IMR-90 (cell line): ENCODE measurements at regions not wholly inside any gene's neighbourhood (a gene's known extent, or its start where the extent isn't known, plus 50 kb on each side); places are given as distances from the start of the nearest gene placed in this dataset.

Experiments
- BHLHE40 ChIP-seq: fragments of 150-350 bp; IDR thresholded peaks from 2 replicates; pipeline ENCODE4 v1.6.1; 2016; ENCODE audit warnings: mild to moderate bottlenecking, low read depth, low read length
- CEBPB ChIP-seq: IDR thresholded peaks from 2 replicates; pipeline ENCODE4 v1.6.1; 2012; ENCODE audit warnings: low read depth, low read length, improper control_type of control experiment
- CHD1 ChIP-seq: IDR thresholded peaks from 2 replicates; pipeline ENCODE4 v1.6.1; 2012; ENCODE audit warnings: low read depth, low read length, improper control_type of control experiment
- CTCF ChIP-seq: conservative IDR thresholded peaks from 2 replicates; pipeline ENCODE4 v1.5.1; 2012; ENCODE audit warnings: mild to moderate bottlenecking, low read depth, low read length, improper control_type of control experiment
- ELK1 ChIP-seq: fragments of 150-350 bp; IDR thresholded peaks from 2 replicates; pipeline ENCODE4 v1.6.1; 2016; ENCODE audit warnings: low read depth, mild to moderate bottlenecking, low read length, moderate library complexity, borderline replicate concordance
- MAZ ChIP-seq: IDR thresholded peaks from 2 replicates; pipeline ENCODE4 v1.6.1; 2012; ENCODE audit warnings: low read depth, mild to moderate bottlenecking, low read length, improper control_type of control experiment, moderate library complexity, borderline replicate concordance
- MXI1 ChIP-seq: IDR thresholded peaks from 2 replicates; pipeline ENCODE4 v1.6.1; 2012; ENCODE audit warnings: low read depth, mild to moderate bottlenecking, low read length, moderate library complexity, borderline replicate concordance
- POLR2A ChIP-seq: IDR thresholded peaks from 2 replicates; pipeline ENCODE4 v1.6.1; 2012; ENCODE audit warnings: mild to moderate bottlenecking, low read depth, low read length
- RAD21 ChIP-seq: IDR thresholded peaks from 2 replicates; pipeline ENCODE4 v1.6.1; 2012; ENCODE audit warnings: low read length, improper control_type of control experiment
- SMC3 ChIP-seq: fragments of 150-350 bp; IDR thresholded peaks from 2 replicates; pipeline ENCODE4 v1.6.1; 2016; ENCODE audit warnings: low read depth, mild to moderate bottlenecking, antibody characterized with exemption, low read length, moderate library complexity
- USF2 ChIP-seq: fragments of 150-350 bp; IDR thresholded peaks from 2 replicates; pipeline ENCODE4 v1.6.1; 2017; ENCODE audit warnings: mild to moderate bottlenecking, antibody characterized with exemption, low read length, low read depth

GRCh38 chr15:39219608-39220007 lies 361.3 kb upstream of the THBS1 start:
- TF ChIP-seq CTCF (no peak), USF2 (no peak), MAZ (no peak), CHD1 (no peak), RAD21 (no peak), ELK1 (no peak), BHLHE40 (no peak), POLR2A (no peak), MXI1 (no peak), SMC3 (no peak), CEBPB (no peak)
